Smooth muscle cell (in vitro differentiated cells): ENCODE measurements at regions not wholly inside any gene's neighbourhood (a gene's known extent, or its start where the extent isn't known, plus 50 kb on each side); places are given as distances from the start of the nearest gene placed in this dataset.

Source experiments
- DNase-seq: peaks from one replicate; lab custom pipeline; 2025; ENCODE audit not compliant: unreplicated experiment; lab: John Stamatoyannopoulos, UW
- H2AFZ ChIP-seq: fragments of 200-600 bp; sonication (generic); 2 replicates; pipeline ENCODE4 v1.6.0; 2016; ENCODE audit warnings: antibody characterized with exemption, low read depth, mild to moderate bottlenecking
- H3F3A ChIP-seq: fragments of 200-600 bp; sonication (generic); 2 replicates; pipeline ENCODE4 v1.6.0; 2017; ENCODE audit warnings: antibody characterized with exemption, low read depth
- H3K27ac ChIP-seq: fragments of 200-600 bp; sonication (generic); 2 replicates; pipeline ENCODE4 v1.5.1; 2016; ENCODE audit warnings: low read depth, mild to moderate bottlenecking
- H3K27me3 ChIP-seq: fragments of 200-600 bp; sonication (generic); 2 replicates; pipeline ENCODE4 v1.6.1; 2016; ENCODE audit warnings: low read depth, mild to moderate bottlenecking
- H3K36me3 ChIP-seq: fragments of 200-600 bp; sonication (generic); 2 replicates; pipeline ENCODE4 v1.5.1; 2016; ENCODE audit warnings: low read depth
- H3K4me1 ChIP-seq: fragments of 200-600 bp; sonication (generic); 2 replicates; pipeline ENCODE4 v1.5.1; 2016; ENCODE audit warnings: low read depth
- H3K4me2 ChIP-seq: fragments of 200-600 bp; sonication (generic); 2 replicates; pipeline ENCODE4 v1.6.0; 2016; ENCODE audit warnings: mild to moderate bottlenecking
- H3K4me3 ChIP-seq: fragments of 200-600 bp; sonication (generic); 2 replicates; pipeline ENCODE4 v1.5.1; 2016; ENCODE audit warnings: mild to moderate bottlenecking
- H3K79me2 ChIP-seq: fragments of 200-600 bp; sonication (generic); 2 replicates; pipeline ENCODE4 v1.6.0; 2016; ENCODE audit warnings: low read depth, mild to moderate bottlenecking
- H3K9ac ChIP-seq: fragments of 200-600 bp; sonication (generic); 2 replicates; pipeline ENCODE4 v1.6.0; 2016; ENCODE audit warnings: low read depth
- H3K9me3 ChIP-seq: fragments of 200-600 bp; sonication (generic); replicated peaks from 2 replicates; pipeline ENCODE4 v1.5.1; 2016; ENCODE audit warnings: low read depth
- H4K20me1 ChIP-seq: fragments of 200-600 bp; sonication (generic); 2 replicates; pipeline ENCODE4 v1.6.0; 2016; ENCODE audit warnings: low read depth
- CTCF ChIP-seq: fragments of 200-600 bp; sonication (generic); IDR thresholded peaks from 2 replicates; pipeline ENCODE4 v1.5.1; 2017; ENCODE audit warnings: borderline replicate concordance, mild to moderate bottlenecking, antibody characterized with exemption; ENCODE audit not compliant: insufficient read depth, poor library complexity, severe bottlenecking
- WGBS: methylation state at CpG from one replicate; pipeline ENCODE4 v1.1.7; 2016; ENCODE audit warnings: low lambda C conversion rate; 5-methylcytosine and 5-hydroxymethylcytosine counted together

GRCh38 chr13:112153846-112154245, 86.9 kb downstream of the SOX1 start:
- no peak overlapping the region for H2AFZ ChIP-seq
- DNase-seq = no peak
- no peak overlapping the region for H3K4me2 ChIP-seq
- H3K4me3 ChIP-seq = no peak overlapping the region
- 79% methylated on average over 6 of the region's 6 CpGs for WGBS
- no peaks in the 10 kb centered on the region for H3K79me2 ChIP-seq
- no peaks in the 10 kb centered on the region for H4K20me1 ChIP-seq
- no peaks in the 10 kb centered on the region for H3F3A ChIP-seq
- no peak for TF ChIP-seq CTCF
- H3K9me3 ChIP-seq = peaks cover 7% of the 10 kb centered on the region
- H3K27me3 ChIP-seq = peaks cover 5% of the 10 kb centered on the region
- no peak overlapping the region for H3K27ac ChIP-seq
- no peaks in the 10 kb centered on the region for H3K4me1 ChIP-seq
- H3K36me3 ChIP-seq = no peaks in the 10 kb centered on the region
- no peak overlapping the region for H3K9ac ChIP-seq

- H2AFZ ChIP-seq = no peak overlapping the region
- H3K9ac ChIP-seq = no peak overlapping the region
- no peak for TF ChIP-seq CTCF
- peaks cover 5% of the 10 kb centered on the region for H3K27me3 ChIP-seq
- H3K36me3 ChIP-seq = no peaks in the 10 kb centered on the region
- no peaks in the 10 kb centered on the region for H3F3A ChIP-seq
- no peak for DNase-seq
- H3K4me2 ChIP-seq = no peak overlapping the region
- WGBS = 91% methylated on average over 14 of the region's 14 CpGs
- no peak overlapping the region for H3K27ac ChIP-seq
- no peaks in the 10 kb centered on the region for H3K4me1 ChIP-seq
- H4K20me1 ChIP-seq = no peaks in the 10 kb centered on the region
- peaks cover 7% of the 10 kb centered on the region for H3K9me3 ChIP-seq
- no peaks in the 10 kb centered on the region for H3K79me2 ChIP-seq
- no peak overlapping the region for H3K4me3 ChIP-seq
Measured at GRCh38 chr13:112154301-112155060, 87.5 kb downstream of the SOX1 start.

- Histone ChIP-seq H3K27me3 (peaks cover 17% of the 10 kb centered on the region), H3K79me2 (no peaks in the 10 kb centered on the region), H4K20me1 (no peaks in the 10 kb centered on the region), H2AFZ (no peak overlapping the region), H3K9ac (no peak overlapping the region), H3F3A (no peaks in the 10 kb centered on the region), H3K36me3 (no peaks in the 10 kb centered on the region), H3K4me2 (no peak overlapping the region), H3K4me1 (peaks cover 28% of the 10 kb centered on the region), H3K4me3 (no peak overlapping the region), H3K27ac (no peak overlapping the region), H3K9me3 (peaks cover 7% of the 10 kb centered on the region)
- no peak for DNase-seq
- no peak for TF ChIP-seq CTCF
- WGBS = 91% methylated on average over 5 of the region's 5 CpGs
Measured at GRCh38 chr13:112158961-112159360, 92.0 kb downstream of the SOX1 start.
